ENCODE measurements at regions not wholly inside any gene's neighbourhood (a gene's known extent, or its start where the extent isn't known, plus 50 kb on each side); places are given as distances from the start of the nearest gene placed in this dataset.

- DNase-seq (ENCODE audit: low read depth): no peak
Measured at GRCh38 chr12:20264608-20265114, 103.7 kb upstream of the PDE3A start.

GRCh38 chr12:20268121-20268732, 100.1 kb upstream of the PDE3A start:
- no peak for DNase-seq (ENCODE audit: low read depth)

GRCh38 chr12:20268771-20269170, 99.6 kb upstream of the PDE3A start:
- DNase-seq (ENCODE audit: low read depth): no peak

GRCh38 chr12:20269337-20270067, 98.8 kb upstream of the PDE3A start:
- no peak for DNase-seq (ENCODE audit: low read depth)

- DNase-seq (ENCODE audit: low read depth): no peak
Measured at GRCh38 chr12:20270557-20270956, 97.8 kb upstream of the PDE3A start.

- no peak for DNase-seq (ENCODE audit: low read depth)
Measured at GRCh38 chr12:20272161-20272560, 96.2 kb upstream of the PDE3A start.

- DNase-seq (ENCODE audit: low read depth): no peak
Measured at GRCh38 chr12:20272801-20273200, 95.5 kb upstream of the PDE3A start.

- DNase-seq (ENCODE audit: low read depth): no peak
Measured at GRCh38 chr12:20274008-20274407, 94.3 kb upstream of the PDE3A start.

GRCh38 chr12:20278276-20278675, 90.1 kb upstream of the PDE3A start:
- no peak for DNase-seq (ENCODE audit: low read depth)

GRCh38 chr12:20280515-20280914, 87.8 kb upstream of the PDE3A start:
- no peak for DNase-seq (ENCODE audit: low read depth)

- no peak for DNase-seq (ENCODE audit: low read depth)
Measured at GRCh38 chr12:20282401-20282800, 85.9 kb upstream of the PDE3A start.

- DNase-seq (ENCODE audit: low read depth): no peak
Measured at GRCh38 chr12:20283482-20283881, 84.9 kb upstream of the PDE3A start.

- no peak for DNase-seq (ENCODE audit: low read depth)
Measured at GRCh38 chr12:20289520-20289919, 78.8 kb upstream of the PDE3A start.

GRCh38 chr12:20300457-20300856, 67.9 kb upstream of the PDE3A start:
- DNase-seq (ENCODE audit: low read depth): no peak

- DNase-seq (ENCODE audit: low read depth): no peak
Measured at GRCh38 chr12:20305470-20305869, 62.9 kb upstream of the PDE3A start.

- DNase-seq (ENCODE audit: low read depth): no peak
Measured at GRCh38 chr12:20309504-20310148, 58.7 kb upstream of the PDE3A start.

- DNase-seq (ENCODE audit: low read depth): no peak
Measured at GRCh38 chr12:20314328-20314727, 54.0 kb upstream of the PDE3A start.

- no peak for DNase-seq (ENCODE audit: low read depth)
Measured at GRCh38 chr12:20317554-20317953, 50.8 kb upstream of the PDE3A start.

All from GM04503 (cell line).